Omental fat pad (tissue), 3 donors: ENCODE measurements at regions not wholly inside any gene's neighbourhood (a gene's known extent, or its start where the extent isn't known, plus 50 kb on each side); places are given as distances from the start of the nearest gene placed in this dataset.

ENCODE experiments used
- ATAC-seq: fragments of 150-250 bp; one replicate; pipeline ENCODE4 v1.9.1; 2016; ENCODE audit warnings: mild to moderate bottlenecking, moderate library complexity; ENCODE audit not compliant: low FRiP score
- DNase-seq: peaks from one replicate; pipeline ENCODE4 v3.0.0-alpha.2; 2019; ENCODE audit warnings: low spot score
- CTCF ChIP-seq, 3 donors: fragments of 450-650 bp; IDR thresholded peaks; one replicate each; pipeline ENCODE4 v1.5.1; 2016 to 2017; ENCODE audit warnings: antibody characterized with exemption in 3 of 3, mild to moderate bottlenecking in 3 of 3, moderate library complexity in 2 of 3

- DNase-seq (no peak), ATAC-seq (no peak)
- no peak for TF ChIP-seq CTCF (IDR thresholded peaks at IDR 0.05)
These were observed 1111.0 kb upstream of the ATXN8OS start for GRCh38 chr13:68996668-68997025.

- ATAC-seq (no peak), DNase-seq (no peak)
- no peak for TF ChIP-seq CTCF (IDR thresholded peaks at IDR 0.05)
These were observed 1111.5 kb upstream of the ATXN8OS start for GRCh38 chr13:68995972-68996667.

- ATAC-seq (no peak), DNase-seq (no peak)
- no peak for TF ChIP-seq CTCF (IDR thresholded peaks at IDR 0.05)
These were observed 1114.5 kb upstream of the ATXN8OS start for GRCh38 chr13:68993154-68993553.

- DNase-seq (no peak), ATAC-seq (no peak)
- no peak for TF ChIP-seq CTCF (IDR thresholded peaks at IDR 0.05)
These were observed 1119.5 kb upstream of the ATXN8OS start for GRCh38 chr13:68988176-68988575.

- no peak for TF ChIP-seq CTCF (IDR thresholded peaks at IDR 0.05)
- DNase-seq (no peak), ATAC-seq (no peak)
These were observed 1120.0 kb upstream of the ATXN8OS start for GRCh38 chr13:68987585-68987984.

- DNase-seq (no peak), ATAC-seq (no peak)
- no peak for TF ChIP-seq CTCF (IDR thresholded peaks at IDR 0.05)
These were observed 1122.8 kb upstream of the ATXN8OS start for GRCh38 chr13:68984688-68985319.
